Fibroblast of pulmonary artery (primary cell): ENCODE measurements at regions not wholly inside any gene's neighbourhood (a gene's known extent, or its start where the extent isn't known, plus 50 kb on each side); places are given as distances from the start of the nearest gene placed in this dataset.

Experiments
- DNase-seq: peaks from one replicate; pipeline ENCODE4 v3.0.0-alpha.2; 2010; ENCODE audit warnings: low read depth
- H3K4me3 ChIP-seq: replicated peaks from 2 replicates; pipeline ENCODE4 v1.5.1; 2011; ENCODE audit warnings: low read depth, mild to moderate bottlenecking, control low read depth, low read length, moderate library complexity
- CTCF ChIP-seq: IDR thresholded peaks from 2 replicates; pipeline ENCODE4 v1.5.1; 2011; ENCODE audit warnings: mild to moderate bottlenecking, control low read depth, low read length, inconsistent platforms; ENCODE audit errors: missing control alignments

DNA sequence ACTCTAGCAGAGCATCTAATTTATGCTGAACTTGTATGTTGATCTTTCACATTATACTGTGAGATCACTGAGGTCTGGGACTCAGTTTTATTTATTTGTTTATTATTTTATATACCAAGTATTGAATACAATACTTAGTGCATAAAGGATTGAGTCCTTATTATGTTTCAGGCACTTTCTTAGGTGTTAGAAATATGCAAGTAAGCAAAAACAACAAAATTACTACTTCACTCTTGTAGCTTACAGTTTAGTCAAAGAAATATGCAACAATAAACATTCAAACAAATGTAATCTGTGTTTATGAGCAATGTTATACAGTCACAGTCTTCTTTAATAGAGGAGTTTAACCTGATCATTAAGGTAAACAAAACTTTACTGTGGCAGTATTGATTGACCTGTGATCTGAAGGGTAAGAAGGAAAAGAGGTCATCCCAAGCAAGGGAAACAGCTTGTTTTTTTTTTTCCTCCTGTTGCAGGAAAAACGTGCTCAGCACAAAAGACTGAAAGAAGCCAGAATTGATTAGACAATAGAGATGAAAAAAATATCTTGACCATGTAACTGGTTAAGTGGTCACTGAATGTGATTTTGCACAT is 990.7 kb downstream of the TRHDE start:
- no peak for DNase-seq
- no peak overlapping the region for H3K4me3 ChIP-seq
- TF ChIP-seq CTCF = no peak

DNA sequence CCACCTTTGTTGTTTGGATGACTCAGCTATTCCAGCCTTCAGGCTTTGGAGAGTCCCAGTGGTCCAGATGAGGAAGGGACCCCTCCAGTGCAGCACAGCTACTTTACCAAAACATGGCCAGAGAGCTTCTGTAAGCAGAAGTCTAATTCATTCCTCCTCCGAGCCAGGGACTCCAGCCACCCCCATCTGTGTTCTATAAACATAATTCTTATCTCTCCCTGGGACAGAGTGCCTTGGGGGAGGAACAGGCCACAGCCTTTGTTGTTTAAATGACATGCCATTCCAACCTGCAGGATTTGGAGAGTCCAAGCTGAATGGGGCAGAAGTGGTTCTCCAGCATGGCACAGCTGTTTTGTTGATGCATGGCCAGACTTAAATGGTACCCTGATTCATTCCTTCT is 994.0 kb downstream of the TRHDE start:
- H3K4me3 ChIP-seq = no peak overlapping the region
- no peak for DNase-seq
- TF ChIP-seq CTCF = no peak

- no peak for DNase-seq
- no peak for TF ChIP-seq CTCF
- no peak overlapping the region for H3K4me3 ChIP-seq
Observed at GRCh38 chr12:73274976-73275375, 1002.8 kb downstream of the TRHDE start.

DNA sequence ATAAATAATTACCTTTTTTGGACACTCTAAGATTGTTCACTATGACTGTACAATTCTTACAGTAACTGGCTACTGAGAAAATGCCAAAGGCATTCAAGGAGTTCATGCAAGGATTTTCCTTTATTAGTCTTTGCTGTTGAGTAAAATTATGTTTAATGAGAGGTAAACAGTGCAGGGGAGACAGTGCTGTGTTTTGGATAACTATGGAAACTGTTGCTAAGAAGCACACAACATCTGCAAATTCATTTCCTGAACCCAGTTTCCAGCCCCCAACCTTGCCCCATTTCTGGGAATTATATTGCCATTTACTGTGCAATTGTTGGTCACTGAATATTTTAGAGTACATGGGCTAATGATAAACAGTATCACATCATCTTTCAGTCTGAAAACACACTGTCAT is 1005.8 kb downstream of the TRHDE start:
- no peak overlapping the region for H3K4me3 ChIP-seq
- DNase-seq = no peak
- no peak for TF ChIP-seq CTCF

DNA sequence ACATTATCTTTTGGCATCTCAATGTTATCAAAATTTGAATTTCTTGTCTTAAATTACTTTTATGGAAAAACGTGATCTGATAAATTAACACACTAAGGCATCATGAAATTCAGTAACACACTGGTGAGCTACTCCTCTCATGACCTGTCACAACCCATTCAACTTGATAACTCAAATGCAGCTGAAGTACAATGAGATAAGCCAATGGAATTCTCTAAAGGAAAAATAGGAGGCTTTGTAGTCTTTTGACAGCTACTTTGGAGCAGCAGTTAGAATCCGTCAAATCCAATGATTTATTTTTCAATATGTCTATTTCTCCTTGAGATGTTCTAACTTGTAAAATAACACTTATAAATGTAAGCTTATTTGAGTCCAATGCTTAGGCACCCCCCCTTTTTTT is 1029.4 kb downstream of the TRHDE start:
- no peak overlapping the region for H3K4me3 ChIP-seq
- no peak for DNase-seq
- TF ChIP-seq CTCF = no peak

GRCh38 chr12:73307260-73307659 is 1035.1 kb downstream of the TRHDE start:
- H3K4me3 ChIP-seq = no peak overlapping the region
- no peak for TF ChIP-seq CTCF
- no peak for DNase-seq

DNA sequence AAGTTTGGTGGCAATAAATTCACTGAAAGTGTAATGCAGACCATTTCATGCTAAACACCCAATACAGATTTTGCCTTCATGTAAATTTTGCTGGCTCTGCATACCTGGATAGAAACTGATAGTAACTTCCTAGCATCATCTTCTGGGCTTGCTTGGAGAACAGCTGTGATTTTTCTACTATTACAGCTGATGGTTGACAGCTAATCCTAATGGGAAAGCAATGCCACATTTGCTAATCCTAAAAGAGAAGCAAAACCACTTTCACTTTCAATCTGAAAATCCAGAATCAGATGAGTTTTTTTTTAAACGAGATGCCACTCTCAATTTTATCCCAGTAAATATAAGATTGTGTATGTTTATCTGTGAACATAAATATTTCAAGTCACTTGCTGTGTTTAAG is 1035.9 kb downstream of the TRHDE start:
- no peak for TF ChIP-seq CTCF
- no peak for DNase-seq
- H3K4me3 ChIP-seq = no peak overlapping the region
